Activated CD4-positive, CD25-positive, alpha-beta regulatory T cell treated with anti-CD3 and anti-CD28 coated beads, Interleukin-2, amount 50 U/mL, for 16 hours (primary cell): ENCODE measurements at regions not wholly inside any gene's neighbourhood (a gene's known extent, or its start where the extent isn't known, plus 50 kb on each side); places are given as distances from the start of the nearest gene placed in this dataset.
"Not testable (repeated sequence)": the region's sequence is repeated elsewhere in the genome, so short reads cannot be mapped to it uniquely, and the experiment has no call there.

Source experiments
- DNase-seq: peaks from one replicate; pipeline ENCODE4 v3.0.0-alpha.2; 2020; ENCODE audit warnings: low read depth, low spot score

DNA sequence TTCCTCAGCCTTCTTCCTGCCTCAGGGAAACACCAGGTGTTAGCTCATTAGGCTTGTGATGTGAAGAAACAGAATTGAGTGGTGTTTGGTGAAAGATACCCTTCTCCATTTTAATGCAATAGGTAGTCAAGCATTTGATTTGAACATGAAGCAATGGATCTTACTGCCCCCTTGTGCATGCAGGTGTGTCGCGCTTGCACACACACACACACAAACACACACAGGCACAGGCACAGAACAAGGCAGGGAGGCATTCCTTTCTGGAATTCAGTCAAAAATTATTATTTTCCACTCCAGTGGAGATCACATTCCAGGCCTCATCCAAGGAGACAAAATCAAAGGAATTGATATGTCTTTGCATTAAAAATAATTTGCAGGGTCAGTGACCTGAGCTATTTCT, 667.0 kb upstream of the MARCKS start:
- DNase-seq = no peak

DNA sequence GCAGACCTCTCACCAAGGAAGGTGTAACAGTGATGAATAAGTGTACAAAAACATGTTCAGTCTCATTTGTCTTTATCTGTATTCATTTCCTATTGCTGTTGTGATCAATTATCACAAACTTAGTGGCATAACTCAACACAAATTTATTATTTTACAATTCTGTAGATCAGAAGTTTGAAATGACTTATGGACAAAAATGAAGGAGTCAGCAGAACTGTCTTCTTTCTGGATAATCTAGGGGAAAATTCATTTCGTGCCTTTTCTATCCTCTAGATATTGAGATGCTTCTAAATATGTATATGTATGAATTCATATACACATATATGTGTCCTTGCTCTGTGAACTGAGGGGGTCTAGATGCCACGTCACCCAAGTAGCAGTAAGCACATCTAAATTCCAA, 663.1 kb upstream of the MARCKS start:
- DNase-seq = no peak

DNA sequence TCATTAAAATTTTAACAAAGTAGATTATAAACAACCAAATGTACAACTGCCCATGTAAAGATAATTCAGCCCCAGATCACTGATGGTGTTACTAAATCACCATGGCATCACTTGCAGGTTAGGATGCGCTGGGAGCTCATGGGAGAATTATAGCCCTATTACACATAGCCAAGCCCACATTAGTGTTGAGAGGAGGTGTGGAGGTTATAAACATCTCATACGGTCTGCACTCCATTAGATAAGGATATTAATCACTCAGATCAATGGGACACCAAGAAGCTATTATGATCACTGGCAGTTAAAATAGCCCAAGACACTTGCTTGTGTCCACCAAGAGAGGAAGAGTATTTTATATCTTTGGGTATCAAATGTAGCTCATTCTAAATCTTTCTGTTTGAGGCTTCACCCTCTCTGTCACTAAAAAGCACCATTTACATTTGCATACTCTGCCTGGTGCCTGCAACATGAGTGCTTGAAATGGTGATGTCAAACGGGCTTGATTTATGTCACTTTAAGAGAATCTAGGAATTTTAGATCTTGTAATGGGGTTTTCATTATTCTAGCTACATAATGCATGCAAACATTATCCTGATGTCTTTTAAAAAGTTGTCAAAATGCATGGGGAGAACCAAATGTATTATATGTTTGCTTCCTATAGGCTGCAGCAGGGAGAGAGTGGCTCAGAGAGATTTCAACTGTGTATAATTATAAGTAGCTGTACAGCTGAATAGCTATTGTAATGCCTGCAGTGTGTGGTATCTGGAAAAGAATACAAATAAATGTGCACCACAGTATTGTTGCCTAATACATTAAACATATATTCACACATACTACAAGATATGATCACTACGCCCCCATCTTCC, 654.1 kb upstream of the MARCKS start:
- DNase-seq = no peak

DNA sequence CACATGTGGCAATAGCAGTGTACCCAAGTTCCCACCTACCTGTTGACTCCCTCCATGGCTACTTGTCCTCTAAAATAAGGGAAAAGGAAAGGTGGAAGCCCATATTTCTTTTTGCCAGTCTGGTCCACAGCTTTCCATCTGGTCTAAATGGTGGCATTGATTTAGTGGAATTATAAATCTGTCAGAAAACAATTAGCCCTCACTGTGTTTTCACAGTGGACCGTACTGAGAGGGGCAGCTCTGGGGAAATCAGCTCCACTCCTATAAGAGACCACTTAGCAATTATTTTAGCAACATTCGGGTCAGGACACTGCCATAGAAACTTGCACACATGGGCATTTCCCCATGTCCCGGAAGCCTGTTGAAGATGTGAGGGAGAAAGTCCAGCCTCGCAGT, 653.4 kb upstream of the MARCKS start:
- DNase-seq = no peak

DNA sequence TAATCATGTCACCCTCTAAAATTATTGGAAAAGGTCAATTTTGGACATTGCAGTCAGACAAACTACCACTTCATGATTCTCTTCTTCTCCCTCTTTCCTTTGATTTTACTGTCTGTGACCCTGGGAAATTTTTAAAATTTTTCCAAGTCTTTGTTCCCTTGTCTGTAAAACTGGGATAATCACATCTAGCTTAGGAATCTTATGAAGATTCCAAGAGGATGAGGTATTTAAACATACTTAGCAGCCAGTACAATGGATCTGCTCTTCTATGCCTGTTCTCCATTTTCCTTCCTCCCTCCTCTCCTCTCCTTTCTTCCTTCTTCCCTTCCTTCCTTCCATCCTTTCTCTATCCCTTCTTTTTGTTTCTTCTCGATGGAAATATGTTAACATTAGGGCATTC, 651.6 kb upstream of the MARCKS start:
- DNase-seq = no peak

DNA sequence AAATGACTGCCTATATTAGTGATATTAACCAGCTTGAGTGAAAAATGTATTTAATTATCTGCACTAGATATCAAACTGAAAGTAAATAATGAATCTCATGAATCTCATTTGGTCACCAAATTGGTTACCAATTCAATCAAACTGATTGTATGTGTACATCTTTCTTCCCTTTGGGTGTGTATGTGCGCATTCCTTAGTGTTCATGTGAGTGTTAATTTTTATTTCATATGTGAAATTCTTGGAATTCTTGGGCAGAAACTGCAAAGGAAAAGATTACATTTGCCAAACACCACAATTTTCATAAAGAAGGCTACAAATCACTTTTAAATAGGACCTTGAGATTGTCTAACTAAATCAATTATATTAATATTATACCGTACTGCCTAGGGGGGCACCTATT, 648.4 kb upstream of the MARCKS start:
- DNase-seq = no peak

DNA sequence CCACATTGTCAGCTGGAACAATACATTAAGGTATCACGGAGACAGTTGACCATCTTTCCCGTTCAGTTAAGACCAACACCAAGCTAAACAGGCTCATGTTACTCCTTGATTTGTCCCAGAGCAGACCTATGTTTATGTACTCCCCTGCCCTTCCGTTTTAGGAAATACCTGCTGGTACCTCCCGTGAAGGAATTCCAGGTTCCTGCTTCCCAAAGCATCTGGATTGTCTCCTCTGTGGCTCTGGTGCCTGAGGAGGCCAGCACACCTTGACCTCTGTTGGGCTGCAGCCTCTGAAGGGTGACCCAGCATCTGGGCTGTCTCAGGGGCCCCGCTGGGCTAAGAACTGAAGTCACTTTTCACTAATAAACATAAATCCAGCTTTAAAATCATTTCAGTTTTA, 647.8 kb upstream of the MARCKS start:
- no peak for DNase-seq

DNA sequence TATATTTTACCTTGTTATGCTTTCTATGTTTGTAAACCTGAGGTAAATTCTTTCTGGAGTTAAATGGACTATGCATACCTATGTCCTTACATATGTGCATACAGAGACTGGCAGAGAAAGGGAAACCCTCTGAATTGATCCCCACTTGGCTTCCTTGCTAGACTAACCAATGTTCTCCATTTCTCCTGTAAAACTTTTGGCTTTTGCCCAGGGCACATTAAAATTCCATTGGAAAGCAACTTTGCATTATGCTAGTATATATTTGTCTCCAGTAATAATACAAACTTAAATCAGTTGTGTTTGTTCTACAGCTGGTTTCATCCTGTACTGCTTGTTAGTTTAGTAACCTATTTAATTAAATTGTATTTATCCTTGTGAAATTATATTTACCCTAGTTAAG, 646.0 kb upstream of the MARCKS start:
- DNase-seq = no peak

DNA sequence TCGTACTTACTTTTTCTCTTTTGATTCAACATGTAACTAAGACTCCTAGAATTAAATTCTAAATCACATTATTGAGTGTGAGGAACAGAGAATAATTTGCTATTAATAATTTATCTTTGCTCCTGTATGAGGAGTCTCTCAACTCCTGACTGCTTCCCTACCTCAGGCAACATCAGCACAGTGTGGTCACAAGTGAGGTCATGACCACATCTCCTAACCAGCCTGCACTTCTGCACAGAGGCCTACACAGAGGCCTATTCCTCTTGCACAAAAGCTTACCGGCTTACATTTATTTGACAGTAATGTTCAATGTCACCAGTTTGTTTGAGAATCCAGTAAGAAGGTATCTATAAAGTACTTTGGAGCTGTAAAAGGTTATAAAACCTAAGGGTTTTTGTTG, 637.4 kb upstream of the MARCKS start:
- no peak for DNase-seq

DNA sequence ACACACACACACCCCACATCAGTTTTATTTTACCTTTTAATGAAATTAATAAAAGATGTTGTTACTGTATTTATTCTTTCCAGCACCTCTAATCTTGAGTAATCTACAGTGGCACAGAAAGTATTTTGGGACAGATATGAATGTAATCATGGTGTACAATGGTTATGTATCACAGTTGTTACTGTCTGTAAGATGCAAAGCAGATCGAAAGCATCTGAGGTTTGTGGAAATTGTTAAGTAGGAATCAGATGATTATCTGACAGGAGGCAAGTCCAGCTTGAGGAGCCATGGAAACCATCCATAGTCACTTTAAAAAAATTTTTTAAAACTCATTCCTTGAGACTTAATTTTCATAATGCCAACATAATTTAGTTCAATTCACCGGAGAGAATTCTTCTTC, 636.3 kb upstream of the MARCKS start:
- no peak for DNase-seq

DNA sequence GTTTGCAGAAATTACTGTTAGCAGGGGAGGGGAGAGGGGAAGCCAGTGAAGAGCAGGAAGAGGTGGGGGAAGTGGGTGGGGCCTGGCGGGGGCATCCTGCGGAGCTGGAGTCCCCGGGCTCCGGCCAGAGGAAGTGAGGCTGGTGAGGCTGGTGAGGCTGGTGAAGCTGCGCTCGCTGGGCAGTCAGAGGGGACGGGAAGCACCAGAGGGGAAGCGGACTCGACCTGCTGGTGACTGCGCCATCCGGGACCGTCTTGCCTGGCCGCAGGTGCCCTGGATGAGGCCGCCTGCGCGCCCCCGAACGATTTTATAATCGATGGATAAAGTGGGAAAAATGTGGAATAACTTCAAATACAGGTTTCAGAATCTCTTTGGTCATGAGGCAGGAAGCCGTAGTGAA, 635.3 kb upstream of the MARCKS start:
- DNase-seq = no peak

DNA sequence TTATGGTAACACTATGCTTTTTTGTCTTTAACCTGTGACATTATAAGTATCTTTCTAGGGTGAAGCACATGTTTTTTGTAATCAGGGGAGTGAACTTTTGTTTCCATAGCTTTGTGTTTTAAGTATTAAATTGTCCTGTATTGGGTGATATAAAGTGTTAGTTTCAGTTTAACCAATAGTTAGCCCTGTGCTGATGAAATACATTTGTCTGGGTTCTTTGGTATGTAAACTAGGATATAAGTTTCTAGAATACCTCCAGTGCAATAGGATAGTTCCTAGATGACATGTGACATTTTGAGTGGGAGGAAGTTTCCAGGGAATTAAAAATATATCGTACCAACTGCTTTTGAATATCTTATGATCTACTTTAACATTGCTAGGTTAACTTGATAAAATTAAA, 611.0 kb upstream of the MARCKS start:
- DNase-seq = no peak

DNA sequence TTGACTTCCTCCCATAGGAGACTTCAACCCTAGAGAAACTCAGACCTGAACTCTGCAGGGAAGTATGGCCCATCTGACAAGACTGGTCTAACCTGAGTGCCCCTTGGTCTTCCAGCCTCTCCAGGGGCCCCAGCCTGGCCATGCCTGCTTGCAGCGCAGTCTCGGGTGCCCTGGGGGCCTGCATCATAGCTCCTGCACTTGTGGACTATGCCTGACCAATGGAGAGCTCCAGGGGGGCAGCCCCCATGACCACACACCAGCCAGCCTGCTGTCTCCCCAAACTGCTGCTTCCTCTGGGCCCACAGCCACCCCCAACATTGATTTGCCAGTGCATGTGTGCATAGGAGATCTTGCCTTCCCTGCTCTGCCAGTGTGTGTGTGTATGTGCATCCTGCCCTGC, 608.6 kb upstream of the MARCKS start:
- DNase-seq = no peak

DNA sequence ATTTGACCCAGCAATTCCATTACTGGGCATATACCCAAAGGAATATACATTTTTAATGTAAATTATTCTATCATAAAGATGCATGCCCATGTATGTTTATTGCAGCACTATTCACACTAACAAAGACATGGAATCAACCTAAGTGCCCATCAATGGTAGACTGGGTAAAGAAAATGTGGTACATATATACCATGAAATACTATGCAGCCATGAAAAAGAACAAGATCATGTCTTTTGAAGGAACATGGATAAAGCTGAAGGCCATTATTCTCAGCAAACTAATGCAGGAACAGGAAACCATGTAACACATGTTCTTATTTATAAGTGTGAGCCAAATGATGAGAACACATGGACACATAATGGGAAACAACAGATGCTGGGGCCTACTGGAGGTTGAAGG, 603.0 kb upstream of the MARCKS start:
- not testable (repeated sequence) for DNase-seq

DNA sequence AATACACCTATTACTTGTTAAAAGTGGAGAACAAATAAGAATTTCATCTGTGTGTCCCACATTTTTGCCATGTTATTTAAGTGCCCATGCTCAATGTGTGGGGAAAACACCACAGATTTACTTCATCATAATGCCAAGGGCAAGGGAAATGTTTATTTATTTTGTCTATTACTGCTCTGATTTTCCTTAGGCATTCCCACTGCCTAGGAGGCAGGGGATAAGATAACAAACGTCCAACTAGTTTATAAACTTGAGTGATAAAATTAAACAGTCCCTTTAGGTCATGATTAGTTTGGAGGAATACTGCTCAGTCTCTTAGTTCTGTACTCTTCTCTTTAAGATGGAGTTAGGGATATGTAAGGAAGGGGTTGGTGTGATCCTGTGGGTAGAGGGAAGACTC, 598.4 kb upstream of the MARCKS start:
- DNase-seq = no peak

DNA sequence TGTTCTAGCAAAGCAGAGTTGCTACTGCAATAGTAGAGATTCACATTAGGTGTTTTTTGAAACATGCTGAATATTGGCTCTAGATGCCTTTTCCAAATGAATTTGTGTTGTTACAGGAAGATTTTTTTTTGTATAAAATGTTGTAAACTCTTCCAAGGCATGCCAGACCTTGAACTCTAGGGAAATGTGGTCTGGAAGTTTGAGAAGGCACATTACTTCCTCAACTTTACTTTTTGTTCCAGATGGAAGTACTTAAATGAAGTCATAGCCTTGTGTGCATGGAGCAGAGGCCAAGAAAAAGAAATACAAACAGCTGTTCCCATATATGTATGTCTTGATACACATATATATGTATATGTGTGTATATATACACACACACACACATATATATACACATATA, 585.7 kb upstream of the MARCKS start:
- DNase-seq = no peak

DNA sequence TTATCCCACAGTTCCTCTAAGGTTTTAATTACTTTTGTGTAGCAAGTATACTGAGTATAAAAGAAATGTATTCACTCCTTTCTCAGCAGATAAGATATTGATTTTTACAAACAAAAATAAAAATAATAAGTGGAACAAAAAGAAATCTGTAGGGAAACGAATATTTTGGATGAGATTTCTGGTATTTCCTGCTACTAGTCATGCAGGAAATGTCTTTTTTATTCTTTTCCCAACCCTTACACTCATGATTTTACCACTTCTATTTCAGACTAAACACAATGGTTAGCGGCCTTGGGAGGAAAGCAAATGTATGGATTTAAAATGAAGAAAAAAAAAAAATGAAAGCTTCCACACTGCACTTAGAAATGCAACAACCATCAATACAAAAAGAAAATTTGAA, 580.5 kb upstream of the MARCKS start:
- DNase-seq = no peak

DNA sequence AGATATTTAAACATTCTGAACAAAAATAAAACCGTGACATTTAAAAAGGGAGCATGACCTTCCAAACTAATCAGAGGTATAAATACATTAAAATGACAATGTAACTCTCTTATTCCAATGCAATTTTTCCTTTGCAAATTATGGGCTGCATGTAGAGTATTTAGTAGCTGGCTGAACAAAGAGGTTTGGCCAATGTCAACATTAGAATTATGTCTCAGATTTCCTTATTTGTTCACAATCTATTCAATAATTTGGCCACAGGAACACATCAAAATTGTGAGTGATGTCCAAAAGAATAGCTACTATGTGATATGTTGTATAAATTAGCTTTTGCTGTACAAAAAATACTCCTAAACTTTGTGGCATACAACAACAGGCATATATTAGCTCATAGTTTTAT, 580.0 kb upstream of the MARCKS start:
- DNase-seq = no peak

DNA sequence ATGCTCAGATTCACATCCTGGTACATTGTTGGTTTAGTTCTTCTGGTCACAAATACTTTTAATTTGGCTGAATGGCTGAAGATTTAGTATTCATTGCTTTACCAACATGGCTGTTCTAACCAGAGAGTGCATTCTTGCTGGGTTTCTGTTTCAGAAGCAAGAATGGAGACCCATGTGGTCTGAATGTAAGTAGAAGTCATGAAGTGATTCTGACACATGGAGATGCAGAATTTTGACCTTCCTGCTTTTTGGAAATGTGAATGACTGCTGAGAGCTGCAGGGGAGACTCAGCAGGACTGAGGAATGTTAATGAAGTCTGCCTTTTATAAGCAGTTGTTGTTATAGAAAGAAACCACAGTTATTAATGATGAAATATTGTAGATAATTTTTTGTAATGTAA, 576.1 kb upstream of the MARCKS start:
- no peak for DNase-seq

DNA sequence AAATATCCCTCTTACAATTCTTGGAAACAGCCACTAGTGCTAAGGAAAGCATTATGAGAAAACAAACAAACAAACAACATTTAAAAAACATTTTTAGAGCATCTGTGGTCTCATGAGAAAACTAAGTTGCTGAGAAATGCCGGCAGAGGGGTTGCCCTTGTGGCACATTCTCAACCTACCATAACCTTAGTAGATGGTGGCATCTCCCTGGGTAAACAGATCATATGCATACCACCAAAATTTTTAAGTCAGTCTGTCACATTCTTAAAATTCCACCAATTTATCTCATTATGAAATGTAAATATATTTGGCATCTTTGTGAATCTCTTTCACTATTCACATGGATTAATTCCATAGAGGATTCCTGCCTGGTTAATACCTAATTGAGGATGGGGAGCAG, 575.7 kb upstream of the MARCKS start:
- DNase-seq = no peak

DNA sequence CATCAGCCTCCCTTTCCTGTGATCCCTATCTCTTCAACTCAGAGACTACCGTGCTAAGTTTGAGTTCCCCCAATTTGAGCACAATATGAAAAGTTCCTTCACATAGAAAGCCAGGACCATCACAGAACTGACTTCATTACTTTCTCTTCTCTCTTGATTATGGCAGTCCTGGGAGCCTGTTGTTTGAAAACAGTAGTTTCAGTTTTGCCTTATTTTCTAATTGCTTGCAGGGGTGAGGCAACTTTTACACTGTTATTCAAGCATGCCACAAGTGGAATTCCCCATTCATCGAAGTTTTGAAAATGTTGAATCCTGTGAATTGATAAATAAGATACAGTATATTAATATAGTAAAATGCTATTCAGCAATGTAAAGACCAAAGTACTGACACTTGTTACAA, 569.7 kb upstream of the MARCKS start:
- no peak for DNase-seq

DNA sequence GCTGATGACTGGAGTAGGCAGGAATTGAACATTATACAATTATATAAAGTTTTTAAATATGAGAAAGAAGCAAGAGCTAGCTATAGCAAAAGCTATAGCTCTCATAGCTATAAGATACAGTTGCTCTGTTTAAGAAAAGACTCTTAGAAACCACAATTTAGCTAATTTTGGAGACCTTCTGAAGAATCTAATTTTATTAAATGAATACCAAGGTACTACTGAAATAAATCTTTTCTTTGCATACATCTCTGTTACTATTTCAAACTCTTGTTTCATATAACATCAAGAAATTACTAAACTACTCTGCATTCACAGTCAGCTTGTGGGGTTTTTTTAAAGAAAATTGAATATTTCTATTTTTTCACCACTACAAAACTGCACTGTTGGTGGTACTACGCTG, 568.7 kb upstream of the MARCKS start:
- DNase-seq = no peak

DNA sequence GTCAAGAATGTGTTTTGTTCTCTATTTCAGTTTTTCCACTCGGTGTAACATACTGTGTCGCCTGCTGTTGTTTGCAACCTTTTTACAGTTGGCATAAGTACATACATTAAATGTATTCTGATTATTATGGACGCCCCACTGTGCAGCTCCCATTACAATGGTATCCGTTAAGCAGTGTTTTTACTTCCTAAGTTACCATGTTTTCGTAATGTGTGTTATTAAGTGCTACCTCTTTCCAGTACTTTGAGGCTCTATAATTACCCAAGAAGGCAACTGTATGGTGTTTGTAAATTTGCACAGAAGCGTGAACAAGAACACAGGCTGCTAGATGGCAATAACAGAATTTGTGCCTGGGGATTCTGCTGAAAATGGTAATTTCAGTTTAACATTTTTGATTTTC, 568.0 kb upstream of the MARCKS start:
- DNase-seq = no peak

DNA sequence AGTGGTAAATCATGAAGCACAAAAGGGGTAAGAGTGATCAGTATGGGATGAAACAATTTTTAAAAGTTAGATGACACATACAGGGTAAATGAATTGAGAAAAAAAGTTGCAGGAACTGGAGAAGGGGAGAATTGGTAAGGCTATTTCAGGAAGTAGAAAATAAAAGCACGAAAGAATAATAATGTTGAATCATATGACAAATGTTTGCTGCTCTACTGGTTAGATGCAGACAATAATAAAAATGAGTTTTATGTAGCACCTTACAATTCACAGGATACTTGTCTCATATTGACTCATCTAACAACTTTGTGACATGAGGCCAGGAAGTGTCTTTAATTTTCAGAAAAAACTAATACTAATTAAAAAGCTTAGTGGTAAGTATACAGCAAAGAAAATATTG, 566.5 kb upstream of the MARCKS start:
- DNase-seq = no peak
